IMR-90 (cell line): ENCODE measurements at regions not wholly inside any gene's neighbourhood (a gene's known extent, or its start where the extent isn't known, plus 50 kb on each side); places are given as distances from the start of the nearest gene placed in this dataset.

ENCODE experiments used
- ATAC-seq: fragments of 200-7000 bp; cut with Tn5 transposase; 2 replicates; pipeline ENCODE4 v1.9.1; 2020; ENCODE audit warnings: low read depth, mild to moderate bottlenecking, moderate library complexity
- BruUV-seq: library from RNA; stranded (reverse); fragments of 400-500 nt; replicated peaks from 2 replicates; lab custom pipeline; 2021; lab: Mats Ljungman, UMichigan
- CTCF ChIA-PET: fragments of 300-600 bp; formaldehyde crosslinking; extraction: SDS; loops from one replicate; lab custom pipeline; 2021; ENCODE audit warnings: antibody characterized with exemption; lab: Yijun Ruan, JAX
- POLR2A ChIA-PET: fragments of 300-600 bp; sonication (Branson Sonifier 250); formaldehyde crosslinking; loops from one replicate; lab custom pipeline; 2022; ENCODE audit warnings: antibody characterized with exemption; ENCODE audit not compliant: unreplicated experiment; lab: Charles Lee
- DNase-seq: peaks from one replicate; pipeline ENCODE4 v3.0.0; 2013
- H2AFZ ChIP-seq: replicated peaks from 2 replicates; pipeline ENCODE3; 2013; ENCODE audit warnings: low read length, mild to moderate bottlenecking; ENCODE audit not compliant: poor library complexity
- H2AK5ac ChIP-seq: 2 replicates; pipeline ENCODE4 v1.6.1; 2013; ENCODE audit warnings: low read depth, low read length, inconsistent platforms
- H2AK9ac ChIP-seq: replicated peaks from 2 replicates; pipeline ENCODE3; 2013; ENCODE audit warnings: mild to moderate bottlenecking, low read depth, low read length, moderate library complexity; ENCODE audit not compliant: poor library complexity
- H2BK120ac ChIP-seq: 2 replicates; pipeline ENCODE4 v1.6.1; 2013; ENCODE audit warnings: low read depth, low read length, inconsistent platforms
- H2BK15ac ChIP-seq: 3 replicates; pipeline ENCODE4 v1.6.1; 2013; ENCODE audit warnings: low read depth, low read length, inconsistent platforms
- H2BK20ac ChIP-seq: 2 replicates; pipeline ENCODE4 v1.6.1; 2013; ENCODE audit warnings: low read depth, mild to moderate bottlenecking, inconsistent platforms, low read length, moderate library complexity
- H2BK5ac ChIP-seq: 2 replicates; pipeline ENCODE4 v1.6.1; 2013; ENCODE audit warnings: mild to moderate bottlenecking, low read depth, low read length, inconsistent platforms; ENCODE audit not compliant: poor library complexity, severe bottlenecking
- H3K14ac ChIP-seq: replicated peaks from 2 replicates; pipeline ENCODE4 v1.6.1; 2013; ENCODE audit warnings: low read depth, low read length, inconsistent platforms
- H3K18ac ChIP-seq: 2 replicates; pipeline ENCODE4 v1.6.1; 2013; ENCODE audit warnings: low read depth, low read length, control low read depth
- H3K23ac ChIP-seq: 2 replicates; pipeline ENCODE4 v1.6.1; 2013; ENCODE audit warnings: low read depth, low read length, inconsistent platforms
- H3K27ac ChIP-seq: 2 replicates; pipeline ENCODE4 v1.5.1; 2013; ENCODE audit warnings: mild to moderate bottlenecking, control low read depth, low read length; ENCODE audit not compliant: insufficient read depth
- H3K27me3 ChIP-seq: 2 replicates; pipeline ENCODE4 v1.6.1; 2013; ENCODE audit warnings: low read length; ENCODE audit not compliant: control insufficient read depth, insufficient read depth
- H3K36me3 ChIP-seq: 2 replicates; pipeline ENCODE4 v1.6.1; 2013; ENCODE audit warnings: low read length, mixed read lengths; ENCODE audit not compliant: control insufficient read depth, insufficient read depth
- H3K4ac ChIP-seq: 2 replicates; pipeline ENCODE4 v1.6.1; 2013; ENCODE audit warnings: low read depth, low read length, inconsistent platforms
- H3K4me1 ChIP-seq: 2 replicates; pipeline ENCODE4 v1.6.1; 2013; ENCODE audit warnings: low read length, mixed read lengths; ENCODE audit not compliant: control insufficient read depth, insufficient read depth
- H3K4me2 ChIP-seq: 2 replicates; pipeline ENCODE4 v1.6.1; 2013; ENCODE audit warnings: low read depth, mild to moderate bottlenecking, control low read depth, low read length, moderate library complexity
- H3K4me3 ChIP-seq: 2 replicates; pipeline ENCODE4 v1.5.1; 2013; ENCODE audit warnings: low read depth, mild to moderate bottlenecking, control low read depth, low read length, moderate library complexity; ENCODE audit not compliant: insufficient read depth
- H3K56ac ChIP-seq: 2 replicates; pipeline ENCODE4 v1.6.1; 2013; ENCODE audit warnings: low read length, inconsistent platforms; ENCODE audit not compliant: insufficient read depth; ENCODE audit errors: extremely low read depth
- H3K79me1 ChIP-seq, 2 experiments: 2 replicates each; pipeline ENCODE4 v1.6.1; 2013; ENCODE audit warnings: low read length in 2 of 2, inconsistent platforms in 1 of 2, low read depth in 1 of 2
- H3K9ac ChIP-seq: 2 replicates; pipeline ENCODE4 v1.6.1; 2013; ENCODE audit warnings: low read depth, low read length, control low read depth
- H3K9me1 ChIP-seq: 2 replicates; pipeline ENCODE4 v1.6.1; 2013; ENCODE audit warnings: low read length, inconsistent platforms; ENCODE audit not compliant: insufficient read depth
- H3K9me3 ChIP-seq: 2 replicates; pipeline ENCODE4 v1.6.1; 2013; ENCODE audit warnings: low read length; ENCODE audit not compliant: control insufficient read depth, insufficient read depth
- H4K20me1 ChIP-seq: 2 replicates; pipeline ENCODE4 v1.6.1; 2013; ENCODE audit warnings: low read length, inconsistent platforms; ENCODE audit not compliant: insufficient read depth
- H4K5ac ChIP-seq: 2 replicates; pipeline ENCODE4 v1.6.1; 2013; ENCODE audit warnings: mild to moderate bottlenecking, low read depth, low read length, control low read depth
- H4K8ac ChIP-seq, 2 experiments: 2 replicates each; pipeline ENCODE4 v1.6.1; 2013; ENCODE audit warnings: low read depth in 2 of 2, low read length in 2 of 2, control low read depth in 1 of 2, inconsistent platforms in 1 of 2
- H4K91ac ChIP-seq: 2 replicates; pipeline ENCODE4 v1.6.1; 2013; ENCODE audit warnings: low read depth, low read length, inconsistent platforms; ENCODE audit not compliant: insufficient read depth
- BHLHE40 ChIP-seq: fragments of 150-350 bp; IDR thresholded peaks from 2 replicates; pipeline ENCODE4 v1.6.1; 2016; ENCODE audit warnings: mild to moderate bottlenecking, low read depth, low read length
- CEBPB ChIP-seq: IDR thresholded peaks from 2 replicates; pipeline ENCODE4 v1.6.1; 2012; ENCODE audit warnings: low read depth, low read length, improper control_type of control experiment
- CHD1 ChIP-seq: IDR thresholded peaks from 2 replicates; pipeline ENCODE4 v1.6.1; 2012; ENCODE audit warnings: low read depth, low read length, improper control_type of control experiment
- FOS ChIP-seq: fragments of 150-350 bp; IDR thresholded peaks from 2 replicates; pipeline ENCODE4 v1.6.1; 2016; ENCODE audit warnings: low read depth, low read length
- MAZ ChIP-seq: IDR thresholded peaks from 2 replicates; pipeline ENCODE4 v1.6.1; 2012; ENCODE audit warnings: low read depth, mild to moderate bottlenecking, low read length, improper control_type of control experiment, moderate library complexity, borderline replicate concordance
- MXI1 ChIP-seq: IDR thresholded peaks from 2 replicates; pipeline ENCODE4 v1.6.1; 2012; ENCODE audit warnings: low read depth, mild to moderate bottlenecking, low read length, moderate library complexity, borderline replicate concordance
- RCOR1 ChIP-seq: IDR thresholded peaks from 2 replicates; pipeline ENCODE4 v1.6.1; 2012; ENCODE audit warnings: mild to moderate bottlenecking, low read length, improper control_type of control experiment; ENCODE audit not compliant: insufficient replicate concordance
- RFX5 ChIP-seq: IDR thresholded peaks from 2 replicates; pipeline ENCODE4 v1.8.0; 2012; ENCODE audit warnings: low read depth, mild to moderate bottlenecking, low read length, moderate library complexity
- SMC3 ChIP-seq: fragments of 150-350 bp; IDR thresholded peaks from 2 replicates; pipeline ENCODE4 v1.6.1; 2016; ENCODE audit warnings: low read depth, mild to moderate bottlenecking, antibody characterized with exemption, low read length, moderate library complexity
- WGBS, 2 experiments: methylation state at CpG; one replicate each; pipeline versions ENCODE4 v1.1.5 to v1.1.7; 2013; ENCODE audit warnings: missing lambda C conversion rate in 2 of 2; ENCODE audit not compliant: insufficient read length in 1 of 2; ENCODE audit errors: extremely low coverage in 2 of 2; 5-methylcytosine and 5-hydroxymethylcytosine counted together
- dilution Hi-C: fragments of 300-500 bp; cut with HindIII; formaldehyde crosslinking; loops from one replicate; pipeline ENCODE4 v1.14.3; 2018; ENCODE audit warnings: low sequenced_read_pairs; ENCODE audit not compliant: unreplicated experiment
- in situ Hi-C: fragments of 300-500 bp; cut with MboI; formaldehyde crosslinking; loops from 3 replicates; pipeline ENCODE4 v1.14.3; 2019; ENCODE audit warnings: low sequenced_read_pairs, inconsistent platforms, mixed read lengths
- intact Hi-C: fragments of 100-400 bp; cut with micrococcal nuclease; formaldehyde crosslinking; loops from 2 replicates; pipeline ENCODE4 v1.10.0; 2022
- TF ChIP-seq, protein P1 (sequence below): fragments of 150-350 bp; IDR thresholded peaks from 2 replicates; pipeline ENCODE4 v1.6.1; 2017; ENCODE audit warnings: mild to moderate bottlenecking, antibody characterized with exemption, low read length, low read depth
- TF ChIP-seq, protein P2 (sequence below): fragments of 150-350 bp; IDR thresholded peaks from 2 replicates; pipeline ENCODE4 v1.6.1; 2016; ENCODE audit warnings: low read depth, mild to moderate bottlenecking, low read length, moderate library complexity, borderline replicate concordance

DNA sequence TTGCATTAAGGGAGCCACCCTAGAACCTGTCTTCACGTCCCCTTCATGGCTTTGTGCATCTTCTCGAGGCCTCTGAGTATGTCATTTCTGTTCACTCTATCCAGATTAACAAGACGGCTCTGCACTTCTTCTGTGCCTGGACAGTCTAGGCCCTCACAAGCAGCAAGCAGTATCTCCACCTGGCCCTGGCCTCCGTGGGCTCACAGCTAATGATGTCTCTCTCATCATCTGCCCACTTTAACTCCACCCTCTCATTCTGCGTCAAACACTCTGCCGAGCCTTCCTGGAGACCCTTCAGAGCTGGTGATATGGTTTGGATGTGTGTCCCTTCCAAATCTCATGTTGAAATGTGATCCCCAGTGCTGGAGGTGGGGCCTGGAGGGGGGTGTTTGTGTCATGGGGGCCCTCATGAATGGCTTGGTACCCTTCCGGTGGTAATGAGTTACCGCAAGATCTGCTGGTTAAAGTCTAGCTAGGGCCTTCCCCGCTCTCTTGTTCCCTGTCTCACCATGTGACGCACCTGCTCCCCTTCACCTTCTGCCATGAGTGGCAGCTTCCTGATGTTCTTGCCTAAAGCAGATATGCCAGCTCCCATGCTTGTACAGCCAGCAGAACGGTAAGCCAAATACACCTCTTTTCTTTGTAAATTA, 132.5 kb upstream of the ID2 start:
- Histone ChIP-seq H2AFZ (no peak overlapping the region), H3K56ac (no peak overlapping the region), H2AK5ac (no peak overlapping the region), H3K4me2 (no peak overlapping the region), H3K79me1 (no peaks in the 10 kb centered on the region), H2BK120ac (no peak overlapping the region), H3K4me3 (no peak overlapping the region), H3K27ac (no peak overlapping the region), H3K4ac (no peak overlapping the region), H3K27me3 (no peaks in the 10 kb centered on the region), H3K23ac (no peak overlapping the region), H4K91ac (no peak overlapping the region), H2BK20ac (no peak overlapping the region), H3K9ac (no peak overlapping the region), H3K4me1 (peaks cover 6% of the 10 kb centered on the region), H3K36me3 (no peaks in the 10 kb centered on the region), H2AK9ac (no peak overlapping the region), H4K5ac (no peak overlapping the region), H3K14ac (no peak overlapping the region), H3K9me1 (peaks cover 3% of the 10 kb centered on the region), H3K9me3 (no peaks in the 10 kb centered on the region), H4K8ac (no peak overlapping the region), H4K20me1 (no peaks in the 10 kb centered on the region), H3K18ac (no peak overlapping the region), H2BK5ac (no peak overlapping the region), H2BK15ac (no peak overlapping the region)
- CTCF ChIA-PET = no interaction called here
- no peak for ATAC-seq
- dilution Hi-C loops (no loop called here), in situ Hi-C loops (loop anchor here (10.0 kb wide), 1 partner anchor 125 kb away; no protein-coding TSS in a partner anchor), intact Hi-C loops (no loop called here)
- no TSS peak for BruUV-seq
- TF ChIP-seq CHD1 = no peak
- TF ChIP-seq RFX5 = no peak
- no peak for TF ChIP-seq RCOR1
- TF ChIP-seq FOS = no peak
- no peak for TF ChIP-seq SMC3
- no peak for TF ChIP-seq BHLHE40
- TF ChIP-seq, protein P1, sequence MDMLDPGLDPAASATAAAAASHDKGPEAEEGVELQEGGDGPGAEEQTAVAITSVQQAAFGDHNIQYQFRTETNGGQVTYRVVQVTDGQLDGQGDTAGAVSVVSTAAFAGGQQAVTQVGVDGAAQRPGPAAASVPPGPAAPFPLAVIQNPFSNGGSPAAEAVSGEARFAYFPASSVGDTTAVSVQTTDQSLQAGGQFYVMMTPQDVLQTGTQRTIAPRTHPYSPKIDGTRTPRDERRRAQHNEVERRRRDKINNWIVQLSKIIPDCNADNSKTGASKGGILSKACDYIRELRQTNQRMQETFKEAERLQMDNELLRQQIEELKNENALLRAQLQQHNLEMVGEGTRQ = no peak
- TF ChIP-seq MAZ = no peak
- TF ChIP-seq CEBPB = no peak
- TF ChIP-seq MXI1 = no peak
- TF ChIP-seq, protein P2, sequence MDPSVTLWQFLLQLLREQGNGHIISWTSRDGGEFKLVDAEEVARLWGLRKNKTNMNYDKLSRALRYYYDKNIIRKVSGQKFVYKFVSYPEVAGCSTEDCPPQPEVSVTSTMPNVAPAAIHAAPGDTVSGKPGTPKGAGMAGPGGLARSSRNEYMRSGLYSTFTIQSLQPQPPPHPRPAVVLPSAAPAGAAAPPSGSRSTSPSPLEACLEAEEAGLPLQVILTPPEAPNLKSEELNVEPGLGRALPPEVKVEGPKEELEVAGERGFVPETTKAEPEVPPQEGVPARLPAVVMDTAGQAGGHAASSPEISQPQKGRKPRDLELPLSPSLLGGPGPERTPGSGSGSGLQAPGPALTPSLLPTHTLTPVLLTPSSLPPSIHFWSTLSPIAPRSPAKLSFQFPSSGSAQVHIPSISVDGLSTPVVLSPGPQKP = no peak
- POLR2A ChIA-PET = no interaction called here
- no peak for DNase-seq
- 100% methylated on average over 4 of the region's 11 CpGs; no CpG with 5 or more reads in 1 of the 2 experiments for WGBS, 2 experiments
